ENCODE measurements at regions not wholly inside any gene's neighbourhood (a gene's known extent, or its start where the extent isn't known, plus 50 kb on each side); places are given as distances from the start of the nearest gene placed in this dataset.

- TF ChIP-seq CTCF (IDR thresholded peaks at IDR 0.05): no peak
- no peak for TF ChIP-seq POLR2A (IDR thresholded peaks at IDR 0.05)
These were observed 207.0 kb upstream of the COX10 start for GRCh38 chr17:13862346-13862745.

Data from thyroid gland (tissue), 4 donors.